ENCODE measurements at regions not wholly inside any gene's neighbourhood (a gene's known extent, or its start where the extent isn't known, plus 50 kb on each side); places are given as distances from the start of the nearest gene placed in this dataset.

DNA sequence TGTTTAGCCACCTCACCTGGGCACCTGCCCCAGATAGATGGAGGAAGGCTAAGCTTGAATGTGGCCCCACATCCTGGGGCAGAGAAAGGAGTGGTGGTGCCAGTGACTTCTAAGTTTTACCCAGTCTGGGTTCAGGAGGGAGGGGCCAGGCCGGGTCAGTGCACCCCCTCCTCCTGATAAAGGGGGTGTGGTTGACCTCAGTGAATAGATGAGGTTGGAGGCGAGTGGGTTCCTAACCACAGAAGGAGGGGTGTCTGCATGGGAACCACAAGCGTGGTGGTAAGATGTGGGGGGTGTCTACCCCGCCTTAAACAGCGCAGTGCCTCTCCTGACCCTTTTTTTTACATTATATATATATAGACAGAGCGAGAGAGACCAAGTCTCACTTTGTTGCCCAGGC is 105.3 kb upstream of the KCTD7 start:
- TF ChIP-seq, protein P1, sequence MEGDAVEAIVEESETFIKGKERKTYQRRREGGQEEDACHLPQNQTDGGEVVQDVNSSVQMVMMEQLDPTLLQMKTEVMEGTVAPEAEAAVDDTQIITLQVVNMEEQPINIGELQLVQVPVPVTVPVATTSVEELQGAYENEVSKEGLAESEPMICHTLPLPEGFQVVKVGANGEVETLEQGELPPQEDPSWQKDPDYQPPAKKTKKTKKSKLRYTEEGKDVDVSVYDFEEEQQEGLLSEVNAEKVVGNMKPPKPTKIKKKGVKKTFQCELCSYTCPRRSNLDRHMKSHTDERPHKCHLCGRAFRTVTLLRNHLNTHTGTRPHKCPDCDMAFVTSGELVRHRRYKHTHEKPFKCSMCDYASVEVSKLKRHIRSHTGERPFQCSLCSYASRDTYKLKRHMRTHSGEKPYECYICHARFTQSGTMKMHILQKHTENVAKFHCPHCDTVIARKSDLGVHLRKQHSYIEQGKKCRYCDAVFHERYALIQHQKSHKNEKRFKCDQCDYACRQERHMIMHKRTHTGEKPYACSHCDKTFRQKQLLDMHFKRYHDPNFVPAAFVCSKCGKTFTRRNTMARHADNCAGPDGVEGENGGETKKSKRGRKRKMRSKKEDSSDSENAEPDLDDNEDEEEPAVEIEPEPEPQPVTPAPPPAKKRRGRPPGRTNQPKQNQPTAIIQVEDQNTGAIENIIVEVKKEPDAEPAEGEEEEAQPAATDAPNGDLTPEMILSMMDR (IDR thresholded peaks at IDR 0.05), result no peak
- TF ChIP-seq POLR2A (IDR thresholded peaks at IDR 0.05), result no peak

Data from Peyer's patch (tissue), 4 donors.